H1 (cell line): ENCODE measurements at regions not wholly inside any gene's neighbourhood (a gene's known extent, or its start where the extent isn't known, plus 50 kb on each side); places are given as distances from the start of the nearest gene placed in this dataset.

Experiments used
- CTCF ChIA-PET: fragments of 300-600 bp; sonication (Branson Sonifier 250); formaldehyde crosslinking; loops from one replicate; lab custom pipeline; 2021; ENCODE audit not compliant: partially characterized antibody; lab: Charles Lee
- POLR2A ChIA-PET: fragments of 300-600 bp; sonication (Branson Sonifier 250); formaldehyde crosslinking; loops from one replicate; lab custom pipeline; 2021; ENCODE audit warnings: inconsistent platforms; ENCODE audit not compliant: partially characterized antibody; lab: Charles Lee
- DNase-seq, 2 experiments: peaks; one replicate each; pipeline versions ENCODE4 v3.0.0 to v3.0.0-alpha.2; 2010 to 2022; ENCODE audit warnings: low spot score in 2 of 2, low read depth in 1 of 2, mixed read lengths in 1 of 2
- FAIRE-seq: peaks from 2 replicates; lab custom pipeline; 2011; peaks lifted over from hg19 to GRCh38; lab: Jason Lieb, UNC
- H2AFZ ChIP-seq: 2 replicates; pipeline ENCODE4 v1.8.1; 2012; ENCODE audit warnings: low read length, inconsistent platforms
- H2AK5ac ChIP-seq: 2 replicates; pipeline ENCODE4 v1.6.1; 2013; ENCODE audit warnings: low read depth, low read length
- H2BK120ac ChIP-seq: replicated peaks from 2 replicates; pipeline ENCODE3; 2013; ENCODE audit warnings: low read depth, low read length, inconsistent platforms
- H2BK12ac ChIP-seq: 2 replicates; pipeline ENCODE4 v1.6.1; 2013; ENCODE audit warnings: low read depth, low read length
- H2BK15ac ChIP-seq: 2 replicates; pipeline ENCODE4 v1.6.1; 2013; ENCODE audit warnings: low read length
- H2BK20ac ChIP-seq: 2 replicates; pipeline ENCODE4 v1.6.1; 2013; ENCODE audit warnings: low read length
- H2BK5ac ChIP-seq: 2 replicates; pipeline ENCODE4 v1.6.1; 2013; ENCODE audit warnings: low read depth, low read length
- H3K14ac ChIP-seq: 2 replicates; pipeline ENCODE4 v1.6.1; 2013; ENCODE audit warnings: inconsistent platforms; ENCODE audit not compliant: insufficient read length
- H3K18ac ChIP-seq: 2 replicates; pipeline ENCODE4 v1.6.1; 2013; ENCODE audit warnings: low read length; ENCODE audit errors: extremely low read depth
- H3K23ac ChIP-seq: 2 replicates; pipeline ENCODE4 v1.6.1; 2013; ENCODE audit warnings: inconsistent platforms; ENCODE audit not compliant: insufficient read length
- H3K23me2 ChIP-seq: 2 replicates; pipeline ENCODE4 v1.6.1; 2013; ENCODE audit warnings: low read depth, low read length
- H3K27ac ChIP-seq: 2 replicates; pipeline ENCODE4 v1.6.1; 2011; ENCODE audit warnings: low read depth, low read length, inconsistent platforms
- H3K27me3 ChIP-seq, 4 experiments: replicated peaks in 1 of 4; 1 replicate in 1 of 4; 2 replicates in 3 of 4; pipeline versions ENCODE4 v1.6.1 to v1.8.1; 2011 to 2013; ENCODE audit warnings: low read length in 3 of 4, mild to moderate bottlenecking in 3 of 4, inconsistent platforms in 2 of 4, mixed read lengths in 2 of 4, moderate library complexity in 1 of 4; ENCODE audit not compliant: control insufficient read depth in 3 of 4, insufficient read depth in 3 of 4; ENCODE audit errors: extremely low read depth in 1 of 4
- H3K36me3 ChIP-seq, 4 experiments: 2 replicates each; pipeline versions ENCODE4 v1.6.1 to v1.8.1; 2011 to 2013; ENCODE audit warnings: mild to moderate bottlenecking in 4 of 4, low read length in 3 of 4, moderate library complexity in 2 of 4, control low read depth in 1 of 4, inconsistent platforms in 1 of 4; ENCODE audit not compliant: insufficient read depth in 4 of 4, control insufficient read depth in 2 of 4
- H3K4ac ChIP-seq: replicated peaks from 2 replicates; pipeline ENCODE3; 2013; ENCODE audit warnings: low read length, low read depth, mixed read lengths, inconsistent platforms; ENCODE audit not compliant: insufficient read length
- H3K4me1 ChIP-seq, 4 experiments: replicated peaks in 1 of 4; 1 replicate in 1 of 4; 2 replicates in 3 of 4; pipeline versions ENCODE4 v1.6.1 to v1.8.1; 2011 to 2013; ENCODE audit warnings: low read length in 3 of 4, inconsistent platforms in 2 of 4, mixed read lengths in 1 of 4; ENCODE audit not compliant: insufficient read depth in 4 of 4, control insufficient read depth in 3 of 4
- H3K4me2 ChIP-seq, 2 experiments: 2 replicates each; pipeline versions ENCODE4 v1.6.1 to v1.8.1; 2011 to 2013; ENCODE audit warnings: low read depth in 2 of 2, low read length in 2 of 2, control low read depth in 1 of 2, inconsistent platforms in 1 of 2, mild to moderate bottlenecking in 1 of 2; ENCODE audit not compliant: insufficient read depth in 1 of 2
- H3K4me3 ChIP-seq, 4 experiments: fragments of 200-600, 300-600 bp in 1 of 4; sonication (generic), shearing (Covaris generic), sonication (Bioruptor Twin) in 1 of 4; 2 replicates each; pipeline versions ENCODE4 v1.5.1 to v1.8.1; 2011 to 2016; ENCODE audit warnings: low read length in 4 of 4, low read depth in 3 of 4, control low read depth in 2 of 4, inconsistent platforms in 2 of 4, mild to moderate bottlenecking in 2 of 4, mixed read lengths in 1 of 4, moderate library complexity in 1 of 4; ENCODE audit not compliant: insufficient read depth in 2 of 4; ENCODE audit errors: extremely low read depth in 1 of 4
- H3K56ac ChIP-seq: replicated peaks from 2 replicates; pipeline ENCODE3; 2013; ENCODE audit warnings: low read depth, mild to moderate bottlenecking, mixed read lengths, low read length, inconsistent platforms; ENCODE audit not compliant: insufficient read length
- H3K79me1 ChIP-seq: 2 replicates; pipeline ENCODE4 v1.6.1; 2013; ENCODE audit warnings: low read depth, low read length, control low read depth
- H3K79me2 ChIP-seq, 2 experiments: 2 replicates each; pipeline versions ENCODE4 v1.6.1 to v1.8.1; 2012 to 2013; ENCODE audit warnings: low read length in 2 of 2, mild to moderate bottlenecking in 2 of 2, inconsistent platforms in 1 of 2; ENCODE audit not compliant: insufficient read depth in 2 of 2, control insufficient read depth in 1 of 2
- H3K9ac ChIP-seq, 4 experiments: replicated peaks in 1 of 4; 1 replicate in 1 of 4; 2 replicates in 3 of 4; pipeline versions ENCODE4 v1.6.1 to v1.8.1; 2011 to 2013; ENCODE audit warnings: low read depth in 3 of 4, low read length in 3 of 4, control low read depth in 2 of 4, mild to moderate bottlenecking in 2 of 4, moderate library complexity in 2 of 4, inconsistent platforms in 1 of 4; ENCODE audit errors: extremely low read depth in 1 of 4
- H3K9me3 ChIP-seq, 2 experiments: 2 replicates each; pipeline versions ENCODE4 v1.6.1 to v1.8.1; 2012 to 2013; ENCODE audit warnings: mild to moderate bottlenecking in 2 of 2, moderate library complexity in 2 of 2, control low read depth in 1 of 2, inconsistent platforms in 1 of 2, low read depth in 1 of 2, low read length in 1 of 2, mixed read lengths in 1 of 2; ENCODE audit not compliant: insufficient read depth in 2 of 2
- H4K20me1 ChIP-seq, 2 experiments: replicated peaks in 1 of 2; 2 replicates each; pipeline versions ENCODE3 to v1.8.1; 2011 to 2013; ENCODE audit warnings: inconsistent platforms in 2 of 2, low read length in 2 of 2, mild to moderate bottlenecking in 1 of 2; ENCODE audit not compliant: insufficient read depth in 2 of 2, control insufficient read depth in 1 of 2
- H4K5ac ChIP-seq: 2 replicates; pipeline ENCODE4 v1.6.1; 2013; ENCODE audit warnings: low read length, low read depth, mixed read lengths, inconsistent platforms; ENCODE audit not compliant: insufficient read length
- H4K8ac ChIP-seq: 2 replicates; pipeline ENCODE4 v1.8.0; 2013; ENCODE audit warnings: mild to moderate bottlenecking, moderate library complexity, low read length, inconsistent platforms; ENCODE audit not compliant: insufficient read depth; ENCODE audit errors: extremely low read depth
- H4K91ac ChIP-seq: replicated peaks from 2 replicates; pipeline ENCODE3; 2013; ENCODE audit warnings: low read length, mixed read lengths, inconsistent platforms; ENCODE audit not compliant: insufficient read length
- HDAC2 ChIP-seq, 2 experiments: fragments of 300-600 bp in 1 of 2; sonication (generic) in 1 of 2; IDR thresholded peaks; 2 replicates each; pipeline ENCODE4 v1.6.1; 2011 to 2012; ENCODE audit warnings: low read depth in 2 of 2, low read length in 2 of 2, mild to moderate bottlenecking in 2 of 2, moderate library complexity in 2 of 2, borderline replicate concordance in 1 of 2, inconsistent platforms in 1 of 2
- JUN ChIP-seq: IDR thresholded peaks from 2 replicates; pipeline ENCODE4 v1.6.1; 2011; ENCODE audit warnings: low read depth, mild to moderate bottlenecking, improper control_type of control experiment, low read length
- SIRT6 ChIP-seq: IDR thresholded peaks from one replicate; pipeline ENCODE4 v1.7.1; 2012; ENCODE audit warnings: low read length, inconsistent platforms
- WGBS, 2 experiments: shearing (Covaris generic) in 1 of 2; methylation state at CpG; one replicate each; pipeline versions ENCODE4 v1.1.6 to v1.1.7; 2013 to 2015; ENCODE audit warnings: low lambda C conversion rate in 2 of 2, mixed read lengths in 2 of 2, inconsistent platforms in 1 of 2, low coverage in 1 of 2, missing lambda C conversion rate in 1 of 2; ENCODE audit not compliant: insufficient replicate concordance in 2 of 2, insufficient coverage in 1 of 2, insufficient read length in 1 of 2; ENCODE audit errors: extremely low coverage in 1 of 2, missing lambda C conversion rate in 1 of 2; 5-methylcytosine and 5-hydroxymethylcytosine counted together
- TF ChIP-seq, protein P1 (sequence below): IDR thresholded peaks from 2 replicates; pipeline ENCODE4 v1.6.1; 2012; ENCODE audit warnings: low read length, inconsistent platforms

DNA sequence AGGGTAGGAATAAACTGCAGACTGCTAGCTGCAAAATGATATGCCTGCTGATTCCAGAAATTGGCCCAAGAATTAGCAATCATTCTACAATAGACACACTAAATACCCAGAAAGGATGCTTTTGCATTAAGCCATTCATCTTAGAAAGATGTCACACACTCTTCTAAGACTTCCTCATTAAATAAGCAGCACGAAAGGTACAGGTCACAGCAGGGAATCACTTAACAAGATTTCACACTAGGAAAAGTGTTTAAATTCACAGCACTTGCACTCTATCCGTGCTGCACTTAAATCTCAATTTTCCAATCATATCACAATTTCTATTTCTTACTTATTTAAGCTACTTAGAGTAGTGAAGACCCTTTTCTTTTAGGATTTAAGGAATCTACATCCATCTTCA is 372.8 kb upstream of the CBLB start:
- no peak overlapping the region for H2BK120ac ChIP-seq
- no peaks in the 10 kb centered on the region for H3K9me3 ChIP-seq
- H2BK12ac ChIP-seq: no peak overlapping the region
- no peaks in the 10 kb centered on the region for H3K79me2 ChIP-seq
- H3K4me2 ChIP-seq: no peak overlapping the region
- no peak overlapping the region for H3K23ac ChIP-seq
- no peaks in the 10 kb centered on the region for H3K4me1 ChIP-seq
- H4K20me1 ChIP-seq: no peaks in the 10 kb centered on the region
- no peak overlapping the region for H4K8ac ChIP-seq
- H2AK5ac ChIP-seq: no peak overlapping the region
- no peaks in the 10 kb centered on the region for H3K36me3 ChIP-seq
- H3K56ac ChIP-seq: no peak overlapping the region
- H3K4me3 ChIP-seq: no peak overlapping the region
- no peaks in the 10 kb centered on the region for H3K79me1 ChIP-seq
- no peak overlapping the region for H3K14ac ChIP-seq
- no peak overlapping the region for H4K91ac ChIP-seq
- CTCF ChIA-PET: no interaction called here
- H3K18ac ChIP-seq: no peak overlapping the region
- no peak overlapping the region for H2BK5ac ChIP-seq
- no peak overlapping the region for H2BK20ac ChIP-seq
- no peak overlapping the region for H4K5ac ChIP-seq
- POLR2A ChIA-PET: no interaction called here
- FAIRE-seq (no peak), DNase-seq (no peak)
- 71 to 100% methylated on average over 1 to 2 of the region's 2 CpGs for WGBS, 2 experiments
- H3K23me2 ChIP-seq: no peaks in the 10 kb centered on the region
- no peak overlapping the region for H2AFZ ChIP-seq
- H2BK15ac ChIP-seq: no peak overlapping the region
- no peak overlapping the region for H3K4ac ChIP-seq
- no peak overlapping the region for H3K27ac ChIP-seq
- H3K9ac ChIP-seq: no peak overlapping the region
- no peaks in the 10 kb centered on the region for H3K27me3 ChIP-seq
- TF ChIP-seq, protein P1, sequence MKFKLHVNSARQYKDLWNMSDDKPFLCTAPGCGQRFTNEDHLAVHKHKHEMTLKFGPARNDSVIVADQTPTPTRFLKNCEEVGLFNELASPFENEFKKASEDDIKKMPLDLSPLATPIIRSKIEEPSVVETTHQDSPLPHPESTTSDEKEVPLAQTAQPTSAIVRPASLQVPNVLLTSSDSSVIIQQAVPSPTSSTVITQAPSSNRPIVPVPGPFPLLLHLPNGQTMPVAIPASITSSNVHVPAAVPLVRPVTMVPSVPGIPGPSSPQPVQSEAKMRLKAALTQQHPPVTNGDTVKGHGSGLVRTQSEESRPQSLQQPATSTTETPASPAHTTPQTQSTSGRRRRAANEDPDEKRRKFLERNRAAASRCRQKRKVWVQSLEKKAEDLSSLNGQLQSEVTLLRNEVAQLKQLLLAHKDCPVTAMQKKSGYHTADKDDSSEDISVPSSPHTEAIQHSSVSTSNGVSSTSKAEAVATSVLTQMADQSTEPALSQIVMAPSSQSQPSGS: no peak
- TF ChIP-seq HDAC2 (IDR thresholded peaks at IDR 0.05; ENCODE audit: borderline replicate concordance in 1 of 2, low read depth in 2 of 2, low read length in 2 of 2) (no peak), SIRT6 (no peak), JUN (no peak)
